ENCODE measurements at regions not wholly inside any gene's neighbourhood (a gene's known extent, or its start where the extent isn't known, plus 50 kb on each side); places are given as distances from the start of the nearest gene placed in this dataset.

GRCh38 chr21:28410256-28410655 lies 582.4 kb downstream of the LTN1 start:
- H3K9me3 ChIP-seq: no peaks in the 10 kb centered on the region
- H3K4me3 ChIP-seq: no peak overlapping the region
- no peaks in the 10 kb centered on the region for H3K4me1 ChIP-seq
- DNase-seq (peak in 1 of 4 donors; percentile 50), ATAC-seq (no peak)
- intact Hi-C loops (cut with DNase I): no loop called here
- no peak for TF ChIP-seq CTCF (IDR thresholded peaks at IDR 0.05)
- H3K27me3 ChIP-seq: no peaks in the 10 kb centered on the region
- no peaks in the 10 kb centered on the region for H3K36me3 ChIP-seq
- H3K27ac ChIP-seq: no peak overlapping the region

GRCh38 chr21:28402616-28402989 lies 590.1 kb downstream of the LTN1 start:
- ATAC-seq: no peak
- H3K27me3 ChIP-seq: no peaks in the 10 kb centered on the region
- intact Hi-C loops (cut with DNase I): no loop called here

GRCh38 chr21:28397040-28397439 lies 595.6 kb downstream of the LTN1 start:
- intact Hi-C loops (cut with DNase I): no loop called here
- no peak overlapping the region for H3K4me3 ChIP-seq
- no peaks in the 10 kb centered on the region for H3K9me3 ChIP-seq
- no peaks in the 10 kb centered on the region for H3K27me3 ChIP-seq
- no peak for TF ChIP-seq CTCF (IDR thresholded peaks at IDR 0.05)
- DNase-seq (no peak), ATAC-seq (no peak)
- no peaks in the 10 kb centered on the region for H3K36me3 ChIP-seq
- H3K27ac ChIP-seq: no peak overlapping the region
- H3K4me1 ChIP-seq: no peaks in the 10 kb centered on the region

More at GRCh38 chr21:28402616-28402989, 590.1 kb downstream of the LTN1 start:
- H3K36me3 ChIP-seq: no peaks in the 10 kb centered on the region
- DNase-seq: no peak
- no peaks in the 10 kb centered on the region for H3K9me3 ChIP-seq
- no peak overlapping the region for H3K4me3 ChIP-seq
- H3K4me1 ChIP-seq: no peaks in the 10 kb centered on the region
- no peak for TF ChIP-seq CTCF (IDR thresholded peaks at IDR 0.05)
- no peak overlapping the region for H3K27ac ChIP-seq

GRCh38 chr21:28396421-28396820 lies 596.3 kb downstream of the LTN1 start:
- no peaks in the 10 kb centered on the region for H3K4me1 ChIP-seq
- no peaks in the 10 kb centered on the region for H3K27me3 ChIP-seq
- TF ChIP-seq CTCF (IDR thresholded peaks at IDR 0.05): no peak
- H3K36me3 ChIP-seq: no peaks in the 10 kb centered on the region
- H3K9me3 ChIP-seq: no peaks in the 10 kb centered on the region
- ATAC-seq (no peak), DNase-seq (no peak)
- H3K4me3 ChIP-seq: no peak overlapping the region
- no peak overlapping the region for H3K27ac ChIP-seq
- intact Hi-C loops (cut with DNase I): no loop called here

- H3K27ac ChIP-seq: no peak overlapping the region
- no peak overlapping the region for H3K4me3 ChIP-seq
- intact Hi-C loops (cut with DNase I): no loop called here
- DNase-seq (peak in 1 of 4 donors; percentile 70), ATAC-seq (peak; percentile 70)
- H3K27me3 ChIP-seq: no peaks in the 10 kb centered on the region
- H3K4me1 ChIP-seq: no peaks in the 10 kb centered on the region
- no peak for TF ChIP-seq CTCF (IDR thresholded peaks at IDR 0.05)
- H3K36me3 ChIP-seq: no peaks in the 10 kb centered on the region
- no peaks in the 10 kb centered on the region for H3K9me3 ChIP-seq
Observed at GRCh38 chr21:28393279-28393678, 599.4 kb downstream of the LTN1 start.

Data from left lung (tissue), 4 donors.